AG08396 (cell line): ENCODE measurements at regions not wholly inside any gene's neighbourhood (a gene's known extent, or its start where the extent isn't known, plus 50 kb on each side); places are given as distances from the start of the nearest gene placed in this dataset.

ENCODE experiments used
- DNase-seq: peaks from one replicate; pipeline ENCODE4 v3.0.0; 2012; ENCODE audit warnings: low spot score, mixed read lengths

DNA sequence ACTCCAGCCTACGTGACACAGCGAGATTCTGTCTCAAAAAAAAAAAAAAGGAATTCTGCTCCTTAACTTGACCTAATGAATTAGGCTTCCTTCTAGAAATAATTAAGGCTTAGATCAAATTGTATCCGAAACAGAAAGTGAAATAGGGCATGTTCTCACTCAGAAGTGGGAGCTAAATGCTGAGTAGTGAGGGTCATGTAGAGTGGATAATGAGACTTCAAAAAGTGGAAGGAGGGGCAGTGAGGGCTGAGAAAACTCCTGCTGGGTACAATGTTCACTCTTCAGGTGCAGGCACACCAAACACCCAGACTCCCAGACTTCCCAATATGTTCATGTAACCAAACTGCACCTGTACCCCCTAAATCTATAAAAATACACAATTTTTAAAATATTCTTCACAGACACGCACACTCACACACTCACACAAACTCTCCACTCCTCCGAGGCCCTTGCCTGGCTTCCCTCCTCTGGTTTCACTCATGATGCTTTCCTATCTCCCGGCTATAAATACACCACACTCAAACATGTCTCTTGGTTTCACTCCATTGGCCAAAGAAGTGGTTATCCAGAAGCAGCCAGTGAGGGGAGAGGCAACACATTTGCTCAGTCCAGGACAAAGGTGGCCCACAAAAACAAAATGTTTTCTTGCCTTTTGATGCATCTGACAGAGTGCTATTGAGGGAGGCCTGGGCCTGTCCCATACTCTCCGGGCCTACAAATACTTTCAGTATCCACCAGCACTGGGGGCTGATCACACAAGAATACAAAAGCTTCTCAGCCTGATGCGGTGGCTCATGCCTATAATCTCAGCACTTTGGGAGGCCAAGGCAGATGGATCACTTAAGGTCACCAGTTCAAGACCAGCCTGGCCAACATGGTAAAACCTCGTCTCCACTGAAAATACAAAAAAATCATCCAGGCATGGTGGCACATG is 249.2 kb downstream of the TOMM20 start:
- DNase-seq = no peak

DNA sequence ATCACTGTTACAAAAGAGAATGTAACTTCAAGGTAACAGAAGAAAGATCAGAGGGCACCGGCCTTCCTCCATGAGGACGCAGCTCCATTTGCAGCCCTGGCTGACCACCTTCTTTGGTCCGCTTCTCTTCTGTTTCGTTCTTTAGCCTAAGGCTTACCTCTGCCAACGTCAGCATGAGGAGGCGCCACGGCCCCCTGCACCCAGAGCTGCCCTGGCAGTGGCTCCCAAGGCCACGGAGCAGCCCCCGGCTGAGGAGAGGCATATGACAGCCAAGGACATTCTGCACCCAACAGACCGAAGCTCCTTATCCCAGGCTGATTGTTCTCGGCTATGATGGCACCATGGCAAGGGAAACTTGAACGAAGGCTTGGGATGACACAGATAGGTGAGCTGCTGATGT is 250.3 kb downstream of the TOMM20 start:
- no peak for DNase-seq

DNA sequence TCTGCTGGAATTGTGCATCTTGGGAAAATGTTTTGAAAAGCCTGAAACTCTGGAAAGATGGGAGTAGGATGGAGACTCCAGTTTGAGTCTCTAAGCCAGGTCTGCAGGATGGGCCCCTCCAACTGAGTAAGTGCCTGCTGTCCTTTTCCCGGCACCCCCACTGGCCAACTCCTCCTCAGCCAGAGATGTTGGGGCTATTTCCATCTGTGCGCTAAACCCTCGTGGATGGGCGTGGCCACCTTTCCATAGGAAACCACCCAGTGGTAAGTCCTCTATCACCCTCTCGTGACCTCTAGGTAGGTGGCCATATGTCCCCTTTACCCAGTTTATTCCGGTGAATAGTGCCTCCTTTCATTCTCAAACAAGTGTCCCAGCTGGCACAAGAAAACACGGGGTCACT is 250.9 kb downstream of the TOMM20 start:
- no peak for DNase-seq

DNA sequence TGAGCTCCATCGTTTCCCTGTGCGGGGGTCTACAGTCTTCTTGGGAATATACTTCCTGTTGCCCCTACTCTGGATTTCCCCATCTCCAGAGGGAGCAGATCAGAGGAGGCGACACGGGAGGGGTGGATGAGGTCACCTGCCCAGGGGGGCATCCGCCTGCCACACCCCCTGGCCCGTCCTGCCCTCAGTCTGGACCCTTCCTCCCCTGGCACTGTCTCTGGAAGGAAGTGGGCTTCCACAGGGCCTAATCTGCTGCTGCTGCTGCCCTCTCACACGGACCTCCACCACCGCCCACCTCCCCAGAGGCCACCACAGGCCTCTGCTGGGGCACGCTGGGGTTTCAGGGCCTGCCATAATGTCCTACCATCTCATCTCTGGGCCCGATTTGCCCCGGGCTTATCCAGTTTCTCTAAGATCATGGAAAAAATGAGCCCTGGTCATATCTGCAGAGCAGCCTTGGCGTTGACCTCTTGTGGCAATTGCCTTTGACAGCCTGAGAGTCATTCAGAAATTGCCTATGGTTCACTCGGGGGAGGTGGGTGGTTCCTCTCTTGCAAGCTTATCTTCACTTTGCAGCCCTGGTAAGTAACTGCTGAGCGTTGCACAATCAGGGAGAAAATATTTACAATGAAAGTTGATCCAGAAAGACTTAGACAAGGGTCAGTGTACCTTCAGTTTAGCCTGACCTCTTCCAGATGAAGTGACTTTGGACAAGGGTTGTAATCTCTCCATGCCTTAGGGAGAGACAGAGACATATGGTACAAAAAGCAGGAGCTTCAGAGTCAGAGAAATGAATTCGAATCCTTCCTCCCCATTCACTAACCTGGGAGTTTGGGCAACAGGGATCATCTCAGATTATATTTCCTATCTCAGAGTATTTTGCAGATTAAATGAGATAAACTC is 252.4 kb downstream of the TOMM20 start:
- peak; percentile 29 for DNase-seq

DNA sequence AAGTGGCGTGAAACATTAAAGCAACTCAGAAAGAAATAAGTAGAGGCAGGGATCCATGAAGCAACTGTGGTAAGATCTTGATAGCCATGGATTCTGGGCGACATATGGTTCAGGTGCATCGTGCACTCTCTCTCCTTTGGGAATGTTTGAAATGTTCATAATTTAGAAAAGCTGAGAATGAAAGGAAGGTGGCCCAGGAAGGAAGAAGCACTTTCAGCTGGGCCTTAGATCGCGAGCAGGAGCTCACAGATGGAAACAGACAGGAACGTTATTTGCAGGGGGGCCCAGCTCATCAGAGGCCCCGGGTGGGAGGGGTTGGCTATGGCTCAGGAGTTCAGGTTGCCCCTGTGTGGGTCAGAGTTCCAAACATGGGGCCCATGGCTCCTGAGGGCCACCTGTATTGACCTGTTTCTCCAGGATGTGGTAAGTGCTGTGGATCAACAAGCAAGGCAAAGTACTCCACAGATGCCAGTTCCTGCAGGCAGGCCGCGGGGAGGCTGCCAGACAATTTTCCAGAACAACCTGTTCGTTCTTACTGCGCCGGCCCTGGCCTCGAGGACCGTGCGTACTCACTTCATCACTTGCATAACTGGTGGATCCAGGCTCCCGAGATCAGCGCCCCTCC is 253.2 kb downstream of the TOMM20 start:
- no peak for DNase-seq

GRCh38 chr1:234874291-234875288 is 254.0 kb downstream of the TOMM20 start:
- no peak for DNase-seq

DNA sequence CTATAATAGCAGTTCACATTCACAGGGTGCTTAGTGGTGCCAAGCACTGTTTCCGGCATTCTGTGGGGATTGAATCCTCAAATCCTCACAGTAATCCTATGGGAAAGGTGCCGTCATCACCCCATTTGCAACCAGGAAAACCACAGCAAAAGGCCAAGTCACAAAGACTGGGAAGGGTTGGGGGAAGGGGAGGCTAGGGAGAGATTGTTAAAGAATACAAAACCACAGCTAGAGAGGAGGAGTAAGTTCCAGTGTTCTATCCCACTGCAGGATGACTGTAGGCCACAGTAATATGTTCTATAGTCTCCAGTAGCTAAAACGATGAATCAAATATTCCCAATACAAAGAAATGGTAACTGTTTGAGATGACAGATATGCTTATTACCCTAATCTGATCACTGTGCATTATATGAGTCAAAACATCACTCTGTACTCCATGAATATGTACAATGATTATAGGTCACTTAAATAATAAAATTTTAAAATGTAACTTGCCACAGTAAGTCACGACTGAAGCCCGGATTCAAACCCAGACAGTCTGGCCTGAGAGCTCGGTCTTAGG is 256.8 kb downstream of the TOMM20 start:
- no peak for DNase-seq

DNA sequence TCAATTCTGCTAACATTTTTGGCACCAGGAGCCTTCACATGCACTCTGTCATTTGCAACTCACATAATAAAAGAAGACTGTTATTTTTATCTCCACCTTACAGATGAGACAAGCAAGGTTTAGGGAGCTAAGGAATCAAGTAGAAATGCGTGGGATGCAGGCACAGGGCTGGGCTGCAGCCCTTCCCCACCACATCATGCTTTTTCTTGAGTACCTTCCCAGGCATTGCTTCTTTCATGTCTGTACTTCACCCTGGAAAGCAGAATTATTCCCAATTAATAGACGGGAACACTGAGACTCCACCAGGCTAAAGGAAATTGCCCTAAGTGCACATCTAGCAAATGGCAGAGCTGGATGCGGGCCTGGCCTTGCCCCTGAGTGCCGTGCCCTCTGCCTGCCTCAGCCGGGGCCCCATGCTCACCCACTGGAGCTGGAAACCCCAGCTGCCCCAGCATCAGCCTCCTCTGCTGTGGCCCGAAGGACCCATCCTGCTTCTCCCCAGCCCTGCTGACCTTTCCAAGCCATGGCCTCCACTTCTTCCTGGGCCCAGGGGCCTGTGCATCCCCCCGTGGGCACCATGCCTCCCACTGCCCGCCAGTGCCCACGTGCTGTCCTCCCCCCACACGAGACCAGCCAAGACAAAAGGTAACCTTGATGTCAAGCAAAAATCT is 257.5 kb downstream of the TOMM20 start:
- no peak for DNase-seq

- no peak for DNase-seq
These were observed 258.3 kb downstream of the TOMM20 start for GRCh38 chr1:234870020-234870981.

DNA sequence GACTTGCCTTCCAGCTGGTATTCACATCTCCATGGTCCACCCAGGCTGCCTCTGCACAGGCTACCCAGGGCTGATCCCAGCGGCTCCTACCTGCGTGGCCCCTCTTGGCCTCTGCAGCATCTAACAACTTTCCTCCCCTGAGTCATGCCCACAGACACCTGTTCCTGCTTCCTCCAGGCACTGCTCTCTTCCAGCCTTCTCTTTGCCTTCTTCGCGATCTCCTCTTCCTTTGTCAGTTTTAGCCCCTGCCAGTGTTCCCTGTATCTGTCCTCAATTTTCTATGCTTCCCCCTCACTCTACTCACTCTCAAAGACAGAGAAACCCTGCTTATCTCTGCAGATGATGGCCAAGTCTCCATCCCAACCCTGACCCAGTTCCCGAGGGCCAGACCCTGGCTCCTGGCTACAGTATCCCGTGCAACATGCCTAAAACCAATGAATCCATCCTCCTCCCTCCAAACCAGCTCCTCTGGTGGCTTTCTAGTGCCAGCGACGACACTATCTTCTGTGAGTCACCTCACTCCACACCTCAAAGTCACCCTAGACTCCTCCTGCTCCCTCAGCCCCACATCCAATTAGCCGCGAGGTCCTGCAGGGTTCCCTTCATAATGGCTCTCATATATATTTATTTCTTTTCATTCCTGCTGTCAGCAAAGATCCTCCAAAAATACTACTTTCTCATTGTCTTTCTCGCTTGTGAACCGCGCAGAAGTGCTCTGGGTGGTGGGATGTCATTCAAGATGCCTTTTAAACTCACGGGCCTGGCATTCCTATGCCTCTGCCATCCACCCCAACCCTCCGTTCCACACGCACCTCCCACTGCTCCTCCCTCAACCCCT is 259.2 kb downstream of the TOMM20 start:
- no peak for DNase-seq

- DNase-seq = no peak
These were observed 258.5 kb upstream of the IRF2BP2 start for GRCh38 chr1:234868296-234869147.

- peak; percentile 86 for DNase-seq
These were observed 256.3 kb upstream of the IRF2BP2 start for GRCh38 chr1:234866007-234866866.

DNA sequence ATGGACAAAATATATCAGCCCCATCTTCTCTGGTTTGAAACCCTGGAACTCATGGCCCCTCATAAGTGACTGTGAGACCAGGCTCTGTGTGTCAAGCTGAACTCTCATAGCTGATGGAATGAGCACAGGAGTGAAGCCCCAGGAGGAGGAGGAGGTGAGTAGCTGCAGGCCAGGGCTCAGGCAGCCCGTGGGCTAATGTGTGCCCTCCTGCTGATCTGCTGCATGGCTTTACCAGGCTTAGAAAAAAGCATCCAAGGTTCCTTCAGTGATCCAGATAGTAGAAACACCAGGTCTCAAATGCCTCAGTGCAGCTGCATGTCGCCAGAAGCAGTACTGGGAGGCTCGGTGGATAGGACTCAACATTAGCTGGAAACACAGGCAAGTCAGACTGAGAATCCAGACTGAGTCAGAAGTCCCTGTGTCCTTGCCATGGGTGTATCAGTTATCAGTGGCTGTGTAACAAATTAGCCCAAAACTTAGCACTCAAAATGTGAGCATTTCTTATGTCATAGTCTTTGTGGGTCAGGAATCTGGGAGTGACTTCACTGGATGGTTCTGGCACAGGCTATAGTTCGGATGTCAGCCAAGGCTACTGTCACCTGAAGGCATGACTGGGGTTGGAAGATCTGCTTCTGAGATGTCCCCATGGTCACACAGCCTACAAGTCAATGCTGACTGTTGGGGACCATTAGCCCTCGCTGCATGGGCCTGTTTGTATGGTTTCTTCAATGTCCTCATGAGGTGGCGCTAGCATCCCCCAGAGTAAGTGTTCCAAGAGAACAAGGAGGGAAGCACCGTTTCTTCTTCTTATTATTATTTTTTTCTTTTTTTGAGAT is 255.4 kb upstream of the IRF2BP2 start:
- no peak for DNase-seq

GRCh38 chr1:234864116-234864515 is 254.1 kb upstream of the IRF2BP2 start:
- no peak for DNase-seq

GRCh38 chr1:234863551-234863971 is 253.6 kb upstream of the IRF2BP2 start:
- peak; percentile 43 for DNase-seq
